Mucosa of gallbladder (tissue), 1 donor: ENCODE measurements at regions not wholly inside any gene's neighbourhood (a gene's known extent, or its start where the extent isn't known, plus 50 kb on each side); places are given as distances from the start of the nearest gene placed in this dataset.

ENCODE experiments used
- DNase-seq: peaks from one replicate; pipeline ENCODE4 v3.0.0-alpha.2; 2020; ENCODE audit warnings: low spot score
- donor health status: DM: no; HTN: no; CAD: no.

- no peak for DNase-seq
Measured at GRCh38 chr18:10386049-10386448, 68.4 kb upstream of the APCDD1 start.

- no peak for DNase-seq
Measured at GRCh38 chr18:10386956-10387355, 67.5 kb upstream of the APCDD1 start.

- no peak for DNase-seq
Measured at GRCh38 chr18:10387399-10387798, 67.0 kb upstream of the APCDD1 start.

- no peak for DNase-seq
Measured at GRCh38 chr18:10388373-10388772, 66.1 kb upstream of the APCDD1 start.

GRCh38 chr18:10391506-10391905 lies 62.9 kb upstream of the APCDD1 start:
- no peak for DNase-seq

- no peak for DNase-seq
Measured at GRCh38 chr18:10397004-10397403, 57.4 kb upstream of the APCDD1 start.

- no peak for DNase-seq
Measured at GRCh38 chr18:10398571-10398970, 55.9 kb upstream of the APCDD1 start.

GRCh38 chr18:10399465-10399864 lies 55.0 kb upstream of the APCDD1 start:
- no peak for DNase-seq

GRCh38 chr18:10400534-10401307 lies 53.7 kb upstream of the APCDD1 start:
- DNase-seq, result no peak

GRCh38 chr18:10401521-10401920 lies 52.9 kb upstream of the APCDD1 start:
- no peak for DNase-seq

- DNase-seq, result no peak
Measured at GRCh38 chr18:10401930-10402329, 52.5 kb upstream of the APCDD1 start.

- no peak for DNase-seq
Measured at GRCh38 chr18:10402871-10403559, 51.4 kb upstream of the APCDD1 start.

- DNase-seq, result no peak
Measured at GRCh38 chr18:10403708-10404107, 50.7 kb upstream of the APCDD1 start.

- no peak for DNase-seq
Measured at GRCh38 chr18:10404168-10404567, 50.3 kb upstream of the APCDD1 start.
